A673 (cell line): ENCODE measurements at regions not wholly inside any gene's neighbourhood (a gene's known extent, or its start where the extent isn't known, plus 50 kb on each side); places are given as distances from the start of the nearest gene placed in this dataset.

Source experiments
- BruUV-seq: library from RNA; stranded (reverse); fragments of 400-500 nt; replicated peaks from 2 replicates; lab custom pipeline; 2021; lab: Mats Ljungman, UMichigan
- CTCF ChIA-PET: fragments of 300-600 bp; sonication (Branson Sonifier 250); formaldehyde crosslinking; loops from one replicate; lab custom pipeline; 2022; ENCODE audit warnings: antibody characterized with exemption; lab: Charles Lee
- POLR2A ChIA-PET: fragments of 300-600 bp; sonication (Branson Sonifier 250); formaldehyde crosslinking; loops from one replicate; lab custom pipeline; 2022; ENCODE audit warnings: antibody characterized with exemption; ENCODE audit not compliant: low non-redundant PET; lab: Charles Lee
- DNase-seq: peaks from one replicate; pipeline ENCODE4 v3.0.0-alpha.2; 2015; ENCODE audit warnings: low spot score
- H3K27ac ChIP-seq: fragments of 200-600 bp; sonication (generic); 2 replicates; pipeline ENCODE4 v1.5.1; 2016; ENCODE audit warnings: mixed run types, low read depth, mild to moderate bottlenecking, mixed read lengths, antibody characterized with exemption, low read length; ENCODE audit not compliant: poor library complexity, severe bottlenecking
- H3K27me3 ChIP-seq: fragments of 200-600 bp; sonication (generic); replicated peaks from 2 replicates; pipeline ENCODE4 v1.6.1; 2017; ENCODE audit warnings: mixed run types, low read depth, mild to moderate bottlenecking, mixed read lengths, antibody characterized with exemption, low read length; ENCODE audit not compliant: insufficient read depth, poor library complexity
- H3K36me3 ChIP-seq: fragments of 200-600 bp; sonication (generic); 2 replicates; pipeline ENCODE4 v1.6.1; 2016; ENCODE audit warnings: mixed run types, mild to moderate bottlenecking, mixed read lengths, antibody characterized with exemption, low read length; ENCODE audit not compliant: insufficient read depth, poor library complexity, severe bottlenecking
- H3K4me1 ChIP-seq: fragments of 200-600 bp; sonication (generic); 2 replicates; pipeline ENCODE4 v1.6.1; 2017; ENCODE audit warnings: mixed run types, mild to moderate bottlenecking, mixed read lengths, antibody characterized with exemption, low read length; ENCODE audit not compliant: insufficient read depth, poor library complexity, severe bottlenecking
- H3K4me3 ChIP-seq: fragments of 200-600 bp; sonication (generic); 2 replicates; pipeline ENCODE4 v1.5.1; 2016; ENCODE audit warnings: low read depth, mixed run types, mild to moderate bottlenecking, mixed read lengths, low read length; ENCODE audit not compliant: poor library complexity, severe bottlenecking
- H3K9me3 ChIP-seq: fragments of 200-600 bp; sonication (generic); 2 replicates; pipeline ENCODE4 v1.6.1; 2016; ENCODE audit warnings: mixed run types, low read depth, mild to moderate bottlenecking, mixed read lengths, antibody characterized with exemption, low read length; ENCODE audit not compliant: poor library complexity, severe bottlenecking
- EZH2 ChIP-seq: fragments of 200-600 bp; sonication (generic); IDR thresholded peaks from 2 replicates; pipeline ENCODE4 v1.6.1; 2017; ENCODE audit warnings: borderline replicate concordance, low read depth, mild to moderate bottlenecking, mixed read lengths, antibody characterized with exemption, low read length; ENCODE audit not compliant: poor library complexity, severe bottlenecking
- intact Hi-C: fragments of 100-400 bp; cut with micrococcal nuclease; formaldehyde crosslinking; loops from one replicate; pipeline ENCODE4 v1.10.0; 2022; ENCODE audit not compliant: unreplicated experiment
- TF ChIP-seq, protein P1 (sequence below): fragments of 300-800, 200-600 bp; sonication (generic); conservative IDR thresholded peaks from 2 replicates; pipeline ENCODE4 v1.5.1; 2017; ENCODE audit warnings: low read depth, mild to moderate bottlenecking, antibody characterized with exemption, low read length, moderate library complexity, mixed read lengths

GRCh38 chr2:203797276-203797675 lies 70.3 kb upstream of the CTLA4 start:
- ChIA-PET CTCF (no interaction called here), POLR2A (no interaction called here)
- no peak for TF ChIP-seq EZH2
- TF ChIP-seq, protein P1, sequence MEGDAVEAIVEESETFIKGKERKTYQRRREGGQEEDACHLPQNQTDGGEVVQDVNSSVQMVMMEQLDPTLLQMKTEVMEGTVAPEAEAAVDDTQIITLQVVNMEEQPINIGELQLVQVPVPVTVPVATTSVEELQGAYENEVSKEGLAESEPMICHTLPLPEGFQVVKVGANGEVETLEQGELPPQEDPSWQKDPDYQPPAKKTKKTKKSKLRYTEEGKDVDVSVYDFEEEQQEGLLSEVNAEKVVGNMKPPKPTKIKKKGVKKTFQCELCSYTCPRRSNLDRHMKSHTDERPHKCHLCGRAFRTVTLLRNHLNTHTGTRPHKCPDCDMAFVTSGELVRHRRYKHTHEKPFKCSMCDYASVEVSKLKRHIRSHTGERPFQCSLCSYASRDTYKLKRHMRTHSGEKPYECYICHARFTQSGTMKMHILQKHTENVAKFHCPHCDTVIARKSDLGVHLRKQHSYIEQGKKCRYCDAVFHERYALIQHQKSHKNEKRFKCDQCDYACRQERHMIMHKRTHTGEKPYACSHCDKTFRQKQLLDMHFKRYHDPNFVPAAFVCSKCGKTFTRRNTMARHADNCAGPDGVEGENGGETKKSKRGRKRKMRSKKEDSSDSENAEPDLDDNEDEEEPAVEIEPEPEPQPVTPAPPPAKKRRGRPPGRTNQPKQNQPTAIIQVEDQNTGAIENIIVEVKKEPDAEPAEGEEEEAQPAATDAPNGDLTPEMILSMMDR: no peak
- Histone ChIP-seq H3K9me3 (no peaks in the 10 kb centered on the region), H3K27ac (no peak overlapping the region), H3K4me1 (no peaks in the 10 kb centered on the region), H3K4me3 (no peak overlapping the region), H3K36me3 (no peaks in the 10 kb centered on the region), H3K27me3 (no peaks in the 10 kb centered on the region)
- intact Hi-C loops: no loop called here
- no TSS peak for BruUV-seq
- no peak for DNase-seq

DNA sequence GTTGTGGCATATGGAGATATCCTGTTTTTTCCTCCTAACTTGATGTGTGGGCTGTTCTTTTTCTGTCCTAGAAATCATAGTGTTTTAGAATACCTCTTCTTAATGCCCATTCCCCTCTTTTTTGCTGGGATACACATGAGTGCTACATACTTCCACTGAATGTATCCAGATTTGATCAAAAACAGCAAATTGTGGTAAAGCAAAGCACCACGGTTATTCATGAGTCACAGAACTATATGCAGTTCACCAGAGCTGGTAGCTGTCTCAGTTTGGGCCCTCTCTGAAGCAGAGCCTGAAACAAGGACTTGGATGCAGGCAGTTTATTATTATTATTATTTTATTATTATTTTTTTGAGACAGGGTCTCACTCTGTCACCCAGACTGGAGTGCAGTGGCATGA lies 69.9 kb upstream of the CTLA4 start:
- no peaks in the 10 kb centered on the region for H3K4me1 ChIP-seq
- TF ChIP-seq, protein P1: no peak
- TF ChIP-seq EZH2: no peak
- intact Hi-C loops: no loop called here
- H3K36me3 ChIP-seq: no peaks in the 10 kb centered on the region
- no peaks in the 10 kb centered on the region for H3K27me3 ChIP-seq
- BruUV-seq: no TSS peak
- no peak overlapping the region for H3K27ac ChIP-seq
- no peaks in the 10 kb centered on the region for H3K9me3 ChIP-seq
- CTCF ChIA-PET: no interaction called here
- no peak for DNase-seq
- POLR2A ChIA-PET: no interaction called here
- H3K4me3 ChIP-seq: no peak overlapping the region

- POLR2A ChIA-PET: no interaction called here
- CTCF ChIA-PET: no interaction called here
- Histone ChIP-seq H3K4me1 (peaks cover 3% of the 10 kb centered on the region), H3K27me3 (no peaks in the 10 kb centered on the region), H3K9me3 (no peaks in the 10 kb centered on the region), H3K27ac (no peak overlapping the region), H3K4me3 (no peak overlapping the region), H3K36me3 (no peaks in the 10 kb centered on the region)
- TF ChIP-seq EZH2: no peak
- TF ChIP-seq, protein P1: no peak
- no TSS peak for BruUV-seq
- intact Hi-C loops: no loop called here
- DNase-seq: no peak
These were observed 69.1 kb upstream of the CTLA4 start for GRCh38 chr2:203798296-203799087.
